Dedifferentiated amniotic fluid mesenchymal stem cell (primary cell): ENCODE measurements at regions not wholly inside any gene's neighbourhood (a gene's known extent, or its start where the extent isn't known, plus 50 kb on each side); places are given as distances from the start of the nearest gene placed in this dataset.

Source experiments
- DNase-seq: peaks from one replicate; pipeline ENCODE4 v3.0.0-alpha.2; 2016; ENCODE audit errors: extremely low spot score

DNA sequence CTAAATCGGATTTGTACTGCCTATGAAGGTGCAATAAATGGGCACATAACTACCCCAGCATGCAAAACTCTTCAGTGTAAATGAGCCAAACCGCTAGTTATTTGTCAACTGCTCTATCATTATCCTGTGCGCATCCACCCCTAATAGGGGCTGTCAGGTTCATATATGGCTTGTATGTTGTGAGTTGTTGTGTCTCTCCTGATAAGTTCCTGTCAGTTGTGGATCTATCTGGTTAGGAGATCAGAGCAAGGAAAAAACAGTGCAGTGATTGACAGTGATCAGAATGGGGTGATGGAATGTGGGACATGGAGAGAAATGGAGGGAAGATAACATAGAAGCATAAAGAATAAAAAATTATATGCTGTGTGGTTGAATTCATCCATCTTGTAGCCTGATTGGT is 686.9 kb upstream of the ID4 start:
- no peak for DNase-seq

DNA sequence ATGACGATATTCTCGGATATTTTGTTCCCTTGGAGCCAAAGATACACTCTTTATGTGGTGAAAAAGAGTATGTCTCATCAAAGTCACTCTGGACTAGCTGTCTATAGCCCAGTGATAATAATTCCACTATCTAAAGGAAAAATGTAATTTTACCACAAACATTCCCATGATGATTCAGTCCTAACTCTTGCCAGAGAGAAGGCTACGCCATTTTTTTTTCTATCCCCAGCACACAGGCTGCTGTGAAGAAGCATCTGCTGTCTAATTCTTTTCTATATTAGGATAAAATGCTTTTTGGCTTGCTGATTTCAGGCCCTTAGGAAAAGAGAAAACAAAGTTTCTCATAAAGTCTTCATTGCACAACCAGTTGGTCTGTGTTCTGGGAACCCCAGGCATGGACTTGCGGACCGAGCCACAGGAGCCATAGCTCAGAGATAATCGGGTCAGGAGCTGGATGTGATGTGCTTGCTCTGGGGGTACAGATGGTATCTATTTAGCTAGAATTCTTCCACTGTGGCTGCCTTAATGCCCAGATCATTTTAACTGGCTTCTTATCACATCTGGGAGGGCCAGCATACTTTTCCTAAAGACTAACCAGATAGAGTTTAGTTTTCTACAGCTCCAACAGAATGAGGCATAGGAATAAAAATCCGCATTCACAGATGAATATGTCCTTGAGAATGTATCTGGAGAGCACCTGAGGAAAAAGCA is 683.7 kb upstream of the ID4 start:
- peak; percentile 17 for DNase-seq

DNA sequence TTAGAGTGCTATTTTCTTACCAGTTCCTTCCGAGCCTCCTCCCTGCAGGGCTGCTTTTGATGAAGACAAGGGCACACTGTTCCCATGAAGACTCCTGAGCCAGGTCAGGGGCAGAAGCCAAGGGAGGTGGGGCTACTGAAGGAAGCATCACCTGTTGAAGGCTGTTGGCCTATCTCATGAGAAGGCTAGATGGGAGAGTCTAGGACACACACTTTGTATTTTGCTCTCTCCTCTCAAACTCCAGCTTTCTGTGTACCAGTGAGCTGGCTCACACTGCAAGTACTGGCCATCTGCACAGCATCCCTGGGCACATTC is 683.2 kb upstream of the ID4 start:
- DNase-seq, result no peak

DNA sequence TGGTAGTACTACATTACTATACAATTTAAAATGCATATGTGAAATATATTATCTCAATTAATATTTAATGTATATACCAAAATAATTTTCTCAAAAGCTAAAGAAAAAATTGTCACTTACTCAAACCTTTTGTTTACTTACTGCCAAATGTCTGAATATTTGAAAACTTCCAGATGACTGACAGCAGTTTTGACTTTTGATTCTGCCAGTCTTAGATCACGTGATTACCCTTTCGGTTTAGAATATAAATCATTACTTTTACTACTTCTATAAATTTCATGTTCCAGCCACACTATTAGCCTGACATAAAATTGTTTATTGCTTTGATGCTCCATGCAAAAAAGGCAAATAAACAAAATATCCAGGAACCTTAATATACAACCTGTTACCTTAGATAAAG is 680.7 kb upstream of the ID4 start:
- DNase-seq, result no peak

DNA sequence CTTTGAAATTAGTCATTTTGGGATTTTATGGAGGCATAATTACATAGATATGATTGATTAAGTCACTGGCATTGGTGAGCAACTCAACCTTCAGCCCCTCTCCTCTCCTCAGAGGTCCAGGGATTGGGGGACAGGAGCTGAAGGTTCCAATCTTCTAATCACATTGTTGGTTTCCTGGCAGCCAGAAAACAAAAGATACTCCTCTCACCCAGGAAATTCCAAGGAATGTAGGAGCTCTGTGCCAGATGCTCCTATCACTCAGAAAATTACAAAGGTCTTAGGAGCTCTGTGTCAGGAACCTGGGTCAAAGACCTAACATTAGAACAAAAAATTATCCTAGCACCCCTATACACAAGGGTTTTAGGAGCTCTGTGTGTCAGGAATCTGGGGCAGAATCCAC is 679.7 kb upstream of the ID4 start:
- DNase-seq, result no peak

DNA sequence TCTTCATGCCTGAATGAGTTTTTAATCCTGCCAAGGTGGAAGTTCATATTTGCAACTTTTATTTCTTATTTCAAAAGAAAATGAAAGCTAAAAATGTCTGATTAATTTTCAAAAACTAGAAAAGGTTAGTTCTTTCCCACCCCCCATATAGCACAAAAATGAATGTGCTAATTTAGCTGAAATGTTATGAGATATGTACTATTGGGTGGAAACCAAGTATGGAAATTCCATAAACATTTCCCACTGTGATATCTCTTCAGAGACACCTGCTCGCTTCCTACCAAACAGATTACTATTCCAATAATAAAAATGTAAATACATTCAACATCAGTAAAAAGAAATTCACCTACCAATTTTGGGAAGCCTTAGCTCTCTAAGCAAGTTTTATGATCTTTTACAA is 678.6 kb upstream of the ID4 start:
- DNase-seq, result no peak

DNA sequence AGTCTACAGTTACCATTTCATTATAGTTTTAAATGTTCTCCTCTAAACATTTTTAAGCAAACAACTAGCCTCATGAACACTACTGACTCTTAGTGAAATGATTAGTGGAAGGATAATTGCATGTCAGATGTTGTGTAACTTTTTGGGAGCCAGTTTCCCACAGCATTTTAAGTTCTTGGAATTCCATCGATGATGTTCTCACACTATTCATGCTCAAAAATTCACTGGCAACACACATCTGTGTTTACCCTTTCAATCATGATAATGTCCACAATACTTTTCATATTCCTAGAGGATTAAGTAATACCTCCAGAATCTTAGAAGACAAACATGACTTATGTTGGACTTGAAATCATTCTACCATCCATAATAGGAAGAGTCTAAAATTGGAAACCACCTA is 678.1 kb upstream of the ID4 start:
- no peak for DNase-seq

DNA sequence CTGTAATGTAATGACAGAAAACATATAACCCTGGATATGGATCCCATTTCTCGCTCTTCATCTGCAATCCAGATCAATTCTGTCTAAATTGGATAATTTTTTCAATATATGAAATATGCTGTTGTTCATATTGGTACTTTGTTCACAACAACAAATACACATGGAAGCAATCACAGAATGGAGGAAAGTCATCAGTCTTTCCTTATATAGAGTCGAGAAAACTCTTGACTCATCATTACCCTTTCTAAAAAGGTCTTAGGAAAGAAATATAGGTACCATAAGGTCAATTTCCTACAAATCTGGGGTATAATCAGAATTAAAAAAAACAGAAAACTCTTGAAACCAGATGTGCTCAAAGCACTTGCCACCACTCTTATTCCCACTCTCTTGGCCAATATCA is 677.6 kb upstream of the ID4 start:
- DNase-seq, result no peak

DNA sequence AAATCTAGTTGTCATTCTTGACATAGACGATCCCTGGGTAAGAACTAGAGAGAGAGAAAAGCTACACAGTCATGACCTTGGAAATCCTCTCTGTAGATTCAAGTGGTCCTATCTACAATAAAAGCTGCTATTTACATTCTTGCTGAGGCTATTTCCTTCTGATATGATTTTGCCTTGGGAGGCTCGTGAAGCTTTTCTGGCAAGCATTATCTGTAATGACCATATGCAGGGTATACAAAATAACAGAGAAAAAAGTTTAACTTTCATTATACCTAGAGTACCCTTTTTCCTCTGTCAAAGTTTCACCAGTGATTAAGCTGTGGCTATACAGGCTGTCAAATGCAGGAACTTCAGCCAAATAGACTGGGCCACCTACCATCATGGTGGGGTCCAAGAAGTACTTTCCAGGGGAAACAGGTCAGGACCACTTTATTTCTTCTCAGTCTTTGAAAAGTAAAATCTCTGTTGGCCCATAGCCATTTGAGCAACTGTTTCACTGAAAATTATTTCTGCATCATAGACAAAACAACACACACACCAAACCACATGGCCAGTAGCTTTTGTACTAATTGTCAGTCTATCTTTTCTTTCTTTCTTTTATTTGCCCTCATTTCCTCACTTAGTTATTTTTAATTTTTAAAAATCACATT is 677.0 kb upstream of the ID4 start:
- no peak for DNase-seq

DNA sequence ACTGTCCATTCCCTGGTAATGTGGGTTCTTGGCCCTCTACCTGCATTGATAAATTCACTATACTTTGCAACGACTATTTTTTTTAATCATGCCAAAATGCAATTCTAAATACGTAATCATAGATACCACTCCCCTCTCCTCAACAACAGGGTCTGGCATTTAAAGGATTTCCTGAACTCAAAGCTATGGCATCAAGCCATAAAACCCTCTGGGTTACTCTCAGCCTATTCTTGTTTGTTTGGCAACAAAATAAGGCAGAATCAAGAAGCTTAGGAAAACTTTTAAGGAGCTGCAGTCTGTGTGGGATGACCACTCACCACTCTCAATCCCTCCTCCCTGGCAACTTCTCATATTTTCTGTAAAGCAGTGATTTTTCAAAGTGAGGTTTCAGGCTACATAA is 669.9 kb upstream of the ID4 start:
- DNase-seq, result no peak

DNA sequence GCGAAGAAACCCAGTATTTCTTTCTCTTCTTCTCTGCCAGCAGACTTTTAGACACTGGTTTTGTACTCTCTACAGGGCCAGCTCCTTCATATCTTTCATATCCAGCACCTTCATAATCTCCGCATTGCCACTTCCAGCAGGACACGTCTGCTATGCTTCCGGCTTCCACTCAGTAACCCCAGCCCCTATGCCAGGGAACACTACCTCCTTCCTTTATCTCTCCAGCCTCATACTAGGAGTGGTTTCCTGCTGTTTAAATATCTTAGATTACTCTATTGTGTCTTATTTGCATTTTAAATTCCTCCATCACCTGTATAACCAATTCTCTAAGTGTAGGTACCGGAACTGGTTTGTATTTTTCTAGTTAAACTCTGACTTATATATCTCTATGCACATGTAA is 667.8 kb upstream of the ID4 start:
- no peak for DNase-seq

DNA sequence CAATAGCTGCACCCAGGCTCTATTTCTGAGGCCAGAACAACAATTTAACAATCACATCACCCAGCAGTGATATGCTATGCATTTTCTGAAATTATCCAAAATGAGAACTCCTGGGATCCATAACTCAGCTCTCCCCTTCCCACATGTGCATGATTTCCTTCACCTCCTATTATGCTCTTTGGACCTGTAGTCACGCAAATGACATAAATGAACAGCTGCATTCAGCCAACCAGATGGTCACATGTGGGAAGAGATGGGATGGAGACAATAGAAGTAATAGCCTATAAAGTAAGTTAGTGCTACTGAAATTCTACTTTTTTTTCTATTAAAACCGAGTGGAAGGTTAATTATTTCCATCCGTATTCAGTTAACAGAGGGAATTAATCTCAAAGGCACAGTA is 662.1 kb upstream of the ID4 start:
- DNase-seq, result no peak

DNA sequence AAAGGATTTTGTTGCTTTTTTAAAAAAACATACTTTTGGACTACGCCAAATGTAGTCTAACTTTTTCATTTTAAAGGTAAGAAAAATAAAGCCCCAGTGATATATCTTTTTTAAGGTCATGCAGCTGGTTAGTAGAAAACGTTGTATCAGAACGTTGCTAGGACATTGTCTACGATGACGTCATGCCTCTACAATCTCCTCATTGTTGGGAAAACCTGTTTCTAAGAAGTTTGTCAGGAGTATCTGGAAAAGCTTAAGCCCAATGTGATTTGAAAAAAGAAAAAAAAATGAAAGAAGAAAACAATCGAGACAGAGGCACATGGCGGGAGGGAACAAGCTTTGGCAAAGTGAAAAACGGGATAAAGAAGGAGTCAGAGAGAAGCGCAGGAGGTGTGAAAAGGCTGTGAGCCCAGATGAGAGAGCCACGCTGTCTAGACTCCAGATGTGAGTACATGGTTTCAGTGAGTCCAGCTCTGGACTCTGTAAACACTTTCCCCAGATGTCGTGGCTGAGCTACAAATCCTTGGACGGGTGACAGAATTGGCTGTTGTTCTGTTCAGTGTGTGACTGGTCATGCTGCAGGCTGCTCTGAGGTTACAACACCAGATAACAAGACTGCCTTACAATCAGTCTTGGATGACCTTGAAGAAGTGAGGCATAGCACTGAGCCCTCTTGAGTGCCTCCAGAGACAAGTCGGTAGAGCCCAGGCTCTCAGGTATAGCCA is 656.7 kb upstream of the ID4 start:
- no peak for DNase-seq

DNA sequence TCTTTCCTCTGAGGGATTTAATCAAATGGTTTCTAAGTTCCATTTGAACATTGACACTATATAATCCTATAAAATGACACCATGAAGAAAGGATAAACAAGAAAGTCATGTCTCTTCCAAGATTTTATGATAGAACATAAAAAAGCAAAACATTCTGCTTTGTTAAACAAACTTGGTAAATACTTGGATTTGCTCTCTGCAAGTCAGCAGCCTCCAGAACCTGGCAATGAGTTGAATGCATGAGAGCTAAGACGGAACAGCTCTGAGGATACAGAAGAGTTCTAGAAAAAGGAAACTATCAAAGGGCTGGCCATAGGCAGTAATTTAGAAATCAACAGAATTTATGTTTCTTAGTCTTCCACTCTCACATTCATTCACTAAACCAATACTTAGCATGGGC is 656.0 kb upstream of the ID4 start:
- no peak for DNase-seq

DNA sequence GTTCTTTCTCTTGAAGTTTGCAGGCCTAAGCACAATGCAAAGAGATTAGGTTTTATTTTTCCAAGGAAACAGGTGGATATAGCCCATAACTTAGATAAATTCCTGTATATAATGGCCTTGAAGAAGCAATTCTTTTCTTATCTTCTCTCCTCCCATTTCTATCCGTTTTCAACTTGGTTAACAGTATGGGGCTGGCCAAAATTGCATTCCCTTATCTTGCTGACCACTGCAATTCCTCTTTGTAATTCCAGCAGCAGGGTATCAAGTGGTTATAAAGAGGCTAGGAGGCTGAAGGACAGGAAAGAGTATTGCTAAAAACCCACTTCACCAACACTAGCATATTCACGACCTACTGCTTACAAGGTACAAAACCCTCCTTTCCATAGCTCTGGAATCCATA is 643.5 kb upstream of the ID4 start:
- no peak for DNase-seq

DNA sequence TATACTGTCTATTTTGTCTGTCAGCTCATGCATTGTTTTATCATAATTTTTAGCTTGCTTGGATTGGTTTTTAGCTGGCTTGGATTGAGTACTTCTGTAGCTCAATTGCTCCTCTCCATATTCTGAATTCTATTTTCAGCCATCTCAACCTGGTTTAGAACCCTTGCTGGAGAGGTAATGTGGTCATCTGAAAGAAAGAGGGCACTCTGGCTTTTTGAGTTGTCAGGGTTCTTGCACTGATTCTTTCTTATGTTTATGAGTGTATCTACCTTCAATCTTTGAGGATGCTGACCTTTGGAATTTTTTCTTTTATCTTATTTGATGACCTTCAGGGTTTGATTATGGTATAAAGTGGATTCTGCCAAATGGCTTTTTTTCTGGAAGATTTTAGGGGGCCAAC is 632.7 kb upstream of the ID4 start:
- DNase-seq, result no peak

DNA sequence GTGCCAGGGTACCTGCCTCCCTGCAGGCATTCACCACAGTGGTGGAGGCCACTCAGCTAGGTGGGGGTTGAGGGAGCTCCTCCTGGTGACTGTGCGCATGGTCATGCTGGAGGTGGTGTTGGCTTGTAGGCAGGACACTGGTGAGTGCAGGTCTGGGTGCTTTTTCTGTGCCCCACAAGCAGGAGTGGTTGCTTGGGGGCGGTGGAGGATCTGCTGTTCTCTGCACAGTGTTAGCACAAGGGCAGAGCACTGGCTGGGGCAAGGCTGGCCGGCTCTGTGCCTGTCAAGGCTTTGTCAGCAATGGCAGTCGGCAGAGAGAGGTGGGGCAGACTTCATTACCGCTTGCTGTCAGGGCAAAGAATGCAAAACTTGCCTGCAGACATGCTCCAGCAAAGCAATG is 632.1 kb upstream of the ID4 start:
- no peak for DNase-seq

DNA sequence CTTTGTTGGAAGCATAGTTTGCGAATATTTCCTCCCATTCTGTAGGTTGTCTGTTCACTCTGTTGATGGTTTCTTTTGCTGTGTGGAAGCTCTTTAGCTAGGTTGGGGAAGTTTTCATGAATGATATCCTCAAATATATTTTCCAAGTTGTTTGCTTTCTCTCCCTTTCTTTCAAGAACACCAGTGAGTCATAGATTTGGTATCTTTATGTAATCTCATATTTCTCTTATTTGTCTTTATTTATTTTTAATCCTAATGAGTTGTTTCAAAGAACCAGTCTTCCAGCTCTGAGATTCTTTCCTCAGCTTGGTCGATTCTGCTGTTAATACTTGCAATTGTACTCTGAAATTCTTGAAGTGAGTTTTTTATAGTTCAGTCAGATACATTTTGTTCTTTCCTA is 628.0 kb upstream of the ID4 start:
- no peak for DNase-seq

DNA sequence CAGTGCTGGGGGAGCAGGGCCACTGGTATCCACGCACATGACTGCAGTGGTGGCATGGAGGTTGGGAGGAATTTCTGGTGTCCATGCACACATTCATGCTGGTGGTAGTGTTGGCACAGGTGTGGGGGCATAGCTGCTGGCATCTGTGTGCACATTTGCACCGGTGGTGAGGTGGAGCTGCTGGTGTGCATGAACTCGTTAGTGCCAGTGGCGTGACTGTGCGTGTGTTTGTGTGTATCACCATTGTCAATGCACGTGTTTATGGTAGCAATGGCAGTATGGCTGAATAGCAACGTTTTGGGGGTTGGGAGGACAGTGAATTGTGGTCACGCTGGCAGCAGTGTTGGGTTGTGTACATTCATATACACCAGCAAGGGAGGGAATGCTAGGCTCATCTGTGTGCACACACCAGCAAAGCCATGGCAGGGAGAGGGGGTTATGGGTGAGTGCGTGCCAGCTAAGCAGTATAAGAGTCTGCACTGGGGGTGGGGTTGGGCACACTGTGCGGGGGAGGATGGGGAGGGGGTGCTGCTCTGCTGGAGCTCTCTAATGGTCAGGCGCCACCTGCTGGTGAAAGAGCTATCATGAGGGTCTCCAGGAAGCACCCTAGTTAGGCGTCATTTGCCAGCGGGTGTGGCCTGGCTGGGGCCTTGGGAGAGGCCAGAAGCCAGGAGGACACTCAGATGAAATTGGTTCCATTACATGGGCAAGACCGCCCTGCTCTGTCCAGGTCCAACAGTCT is 626.1 kb upstream of the ID4 start:
- no peak for DNase-seq

DNA sequence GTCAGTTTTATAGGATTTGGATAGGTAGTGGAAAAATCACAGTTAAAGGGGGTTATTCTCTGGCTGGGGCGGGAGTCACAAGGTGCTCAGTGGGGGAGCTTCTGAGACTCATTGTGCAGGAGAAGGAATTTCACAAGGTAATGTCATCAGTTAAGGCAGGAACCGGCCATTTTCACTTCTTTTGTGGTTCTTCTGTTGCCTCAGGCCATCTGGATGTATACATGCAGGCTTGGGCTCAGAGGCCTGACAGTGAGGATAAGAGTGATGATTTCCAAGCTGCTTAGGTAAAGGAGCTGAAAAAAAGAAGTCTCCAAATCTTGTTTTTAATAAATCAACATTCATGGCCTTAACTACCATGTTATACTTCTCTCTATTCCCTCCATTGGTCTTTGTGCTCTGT is 622.9 kb upstream of the ID4 start:
- no peak for DNase-seq

DNA sequence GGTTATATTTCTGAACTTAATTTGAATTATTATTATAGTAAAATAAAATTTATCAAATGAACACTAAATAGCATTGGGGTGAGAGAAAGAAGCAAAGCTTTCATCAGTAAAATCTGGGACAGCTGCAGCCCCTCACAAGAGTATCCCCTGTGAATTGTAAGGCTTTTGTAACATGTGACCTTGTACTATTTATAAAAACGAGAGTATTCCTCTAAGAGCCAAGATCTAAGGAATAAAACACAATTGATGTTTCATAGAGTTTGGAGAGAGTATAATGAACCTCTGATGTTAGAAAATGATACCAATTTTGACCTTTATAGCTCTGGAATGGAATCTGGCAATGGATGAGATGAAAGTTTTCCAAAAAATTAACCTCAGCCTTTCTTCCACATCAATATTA is 617.2 kb upstream of the ID4 start:
- DNase-seq, result no peak

DNA sequence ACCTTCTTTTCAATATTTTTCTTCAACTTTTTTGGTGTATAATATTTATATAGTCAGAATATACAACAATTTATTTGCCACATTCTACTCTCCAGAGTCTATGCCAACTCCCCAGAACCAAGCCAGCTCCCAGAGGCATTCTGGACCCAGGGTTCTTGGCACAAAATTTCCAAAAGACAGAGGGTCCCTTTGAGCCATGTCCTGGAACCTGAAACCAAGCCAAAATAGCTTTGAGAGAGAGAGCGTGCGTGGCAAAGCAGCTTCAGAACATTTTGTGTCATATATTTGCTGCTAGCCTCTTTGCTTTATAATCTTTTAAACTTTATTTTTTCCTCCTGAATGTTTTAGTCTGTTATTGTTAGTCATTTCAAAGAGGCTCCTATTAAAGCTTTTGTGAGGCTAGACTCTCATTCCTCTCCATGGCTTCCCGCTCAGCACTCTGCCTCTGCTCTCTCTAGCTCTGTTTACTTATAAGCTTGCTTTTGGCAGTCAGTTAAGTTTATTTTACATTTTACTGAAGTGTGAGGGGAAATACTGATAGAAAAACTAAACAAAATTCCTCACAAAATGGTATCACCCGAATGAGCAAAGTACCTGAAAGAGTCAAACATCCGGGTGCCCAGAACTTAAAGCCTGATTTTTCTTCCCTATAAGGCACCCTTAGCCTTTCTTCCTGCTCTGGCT is 605.1 kb upstream of the ID4 start:
- no peak for DNase-seq
